ENCODE measurements at regions not wholly inside any gene's neighbourhood (a gene's known extent, or its start where the extent isn't known, plus 50 kb on each side); places are given as distances from the start of the nearest gene placed in this dataset.

DNA sequence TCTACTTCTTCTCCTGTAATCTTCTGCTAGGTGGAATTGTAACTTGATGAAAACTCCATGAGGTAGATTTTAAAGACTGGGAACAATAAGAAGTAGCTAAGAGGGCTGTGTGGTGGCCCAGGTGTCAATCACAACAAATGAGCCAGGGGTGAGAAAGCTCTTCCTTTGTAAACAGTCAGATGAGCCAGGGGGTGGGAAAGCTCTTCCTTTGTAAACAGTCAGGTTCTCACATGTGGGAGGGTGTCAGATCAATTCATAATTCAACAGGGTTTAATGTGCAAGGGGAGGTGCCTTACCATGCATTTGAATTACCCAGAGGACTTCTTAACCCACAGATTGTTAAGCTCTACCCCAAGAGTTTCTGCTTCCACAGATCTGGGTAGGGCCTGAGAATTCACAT, 312.4 kb upstream of the AUTS2 start:
- Histone ChIP-seq H3K27me3 (replicated peaks in 1 of 4; ENCODE audit: control insufficient read depth in 3 of 4, extremely low read depth in 1 of 4, insufficient read depth in 3 of 4, low read length in 3 of 4) (no peaks in the 10 kb centered on the region; a peak in 1 of 7 replicates), H3K27ac (ENCODE audit: low read depth, low read length) (no peak overlapping the region), H3K23me2 (ENCODE audit: low read depth, low read length) (no peaks in the 10 kb centered on the region; the same call in 1 of the 2 replicates), H3K18ac (ENCODE audit: extremely low read depth, low read length) (no peak overlapping the region), H3K79me1 (ENCODE audit: low read depth, low read length) (no peaks in the 10 kb centered on the region), H3K79me2 (ENCODE audit: control insufficient read depth in 1 of 2, insufficient read depth in 2 of 2, low read length in 2 of 2) (no peaks in the 10 kb centered on the region), H2BK12ac (ENCODE audit: low read depth, low read length) (no peak overlapping the region), H2AFZ (ENCODE audit: low read length) (no peak overlapping the region), H3K9me3 (ENCODE audit: insufficient read depth in 2 of 2, low read depth in 1 of 2, low read length in 1 of 2) (peaks cover 8 to 10% of the 10 kb centered on the region in 2 experiments), H3K9ac (replicated peaks in 1 of 4; ENCODE audit: extremely low read depth in 1 of 4, low read depth in 3 of 4, low read length in 3 of 4) (no peak overlapping the region), H2BK120ac (replicated peaks; ENCODE audit: low read depth, low read length) (no peak overlapping the region), H3K56ac (replicated peaks; ENCODE audit: insufficient read length, low read depth, low read length) (no peak overlapping the region), H3K36me3 (ENCODE audit: control insufficient read depth in 2 of 4, insufficient read depth in 4 of 4, low read length in 3 of 4) (no peaks in the 10 kb centered on the region), H2BK20ac (ENCODE audit: low read length) (no peak overlapping the region), H4K91ac (replicated peaks; ENCODE audit: insufficient read length, low read length) (no peak overlapping the region), H3K4me2 (ENCODE audit: insufficient read depth in 1 of 2, low read depth in 2 of 2, low read length in 2 of 2) (no peak overlapping the region), H3K4me1 (replicated peaks in 1 of 4; ENCODE audit: control insufficient read depth in 3 of 4, insufficient read depth in 4 of 4, low read length in 3 of 4) (no peaks in the 10 kb centered on the region), H4K5ac (ENCODE audit: insufficient read length, low read depth, low read length) (no peak overlapping the region), H3K14ac (ENCODE audit: insufficient read length) (no peak overlapping the region), H3K23ac (ENCODE audit: insufficient read length) (no peak overlapping the region), H4K20me1 (replicated peaks in 1 of 2; ENCODE audit: control insufficient read depth in 1 of 2, insufficient read depth in 2 of 2, low read length in 2 of 2) (no peaks in the 10 kb centered on the region), H3K4me3 (ENCODE audit: extremely low read depth in 1 of 4, insufficient read depth in 2 of 4, low read depth in 3 of 4, low read length in 4 of 4) (no peak overlapping the region), H3K4ac (replicated peaks; ENCODE audit: insufficient read length, low read depth, low read length) (no peak overlapping the region), H4K8ac (ENCODE audit: extremely low read depth, insufficient read depth, low read length) (no peak overlapping the region), H2BK15ac (ENCODE audit: low read length) (no peak overlapping the region), H2BK5ac (ENCODE audit: low read depth, low read length) (no peak overlapping the region), H2AK5ac (ENCODE audit: low read depth, low read length) (no peak overlapping the region)
- FAIRE-seq: no peak
- ChIA-PET POLR2A (ENCODE audit: partially characterized antibody) (no interaction called here), CTCF (ENCODE audit: partially characterized antibody) (interaction anchor here (0.6 to 1.7 kb wide), 3 partner anchors 10 to 894 kb away, joined by 4 to 5 read pairs (median 4); no protein-coding TSS in a partner anchor)
- TF ChIP-seq SIX5 (IDR thresholded peaks at IDR 0.05; ENCODE audit: low read depth, low read length): no peak
- no peak for TF ChIP-seq JUN (IDR thresholded peaks at IDR 0.05; ENCODE audit: low read depth, low read length)
- no peak for TF ChIP-seq EZH2 (IDR thresholded peaks at IDR 0.05; ENCODE audit: low read depth, low read length, severe bottlenecking)
- TF ChIP-seq TEAD4 (IDR thresholded peaks at IDR 0.05; ENCODE audit: low read depth, low read length): no peak
- no peak for TF ChIP-seq MAFK (IDR thresholded peaks at IDR 0.05; ENCODE audit: low read depth, low read length)
- DNase-seq (ENCODE audit: low read depth in 1 of 2, low spot score in 2 of 2): no peak

Measured in H1 (cell line).